H1 (cell line): ENCODE measurements at regions not wholly inside any gene's neighbourhood (a gene's known extent, or its start where the extent isn't known, plus 50 kb on each side); places are given as distances from the start of the nearest gene placed in this dataset.

ENCODE experiments used
- CBX8 ChIP-seq: fragments of 300-800, 300-1000 bp; sonication (generic); IDR thresholded peaks from 2 replicates; pipeline ENCODE4 v1.7.1; 2016; ENCODE audit warnings: low read depth, low read length, borderline replicate concordance
- CEBPB ChIP-seq: IDR thresholded peaks from 2 replicates; pipeline ENCODE4 v1.6.1; 2012; ENCODE audit warnings: low read depth, low read length
- CHD1 ChIP-seq: IDR thresholded peaks from 2 replicates; pipeline ENCODE4 v1.6.1; 2012; ENCODE audit warnings: low read depth, low read length, improper control_type of control experiment
- CREB1 ChIP-seq: IDR thresholded peaks from 2 replicates; pipeline ENCODE4 v1.6.1; 2012; ENCODE audit warnings: inconsistent platforms
- KDM1A ChIP-seq: fragments of 200-600, 300-600 bp; sonication (generic); IDR thresholded peaks from 2 replicates; pipeline ENCODE4 v1.7.1; 2016; ENCODE audit warnings: mild to moderate bottlenecking, low read length, borderline replicate concordance
- POLR2A ChIP-seq, 2 experiments: IDR thresholded peaks; 1 replicate in 1 of 2; 2 replicates in 1 of 2; pipeline ENCODE4 v1.6.1; 2011; ENCODE audit warnings: low read depth in 2 of 2, low read length in 2 of 2, mild to moderate bottlenecking in 2 of 2; ENCODE audit errors: control extremely low read depth in 1 of 2
- RFX5 ChIP-seq: IDR thresholded peaks from 2 replicates; pipeline ENCODE4 v1.6.1; 2011; ENCODE audit warnings: low read depth, low read length, improper control_type of control experiment, borderline replicate concordance
- ZNF274 ChIP-seq: IDR thresholded peaks from 2 replicates; pipeline ENCODE4 v1.7.0; 2012; ENCODE audit warnings: low read length, borderline replicate concordance; ENCODE audit errors: extremely low read depth

DNA sequence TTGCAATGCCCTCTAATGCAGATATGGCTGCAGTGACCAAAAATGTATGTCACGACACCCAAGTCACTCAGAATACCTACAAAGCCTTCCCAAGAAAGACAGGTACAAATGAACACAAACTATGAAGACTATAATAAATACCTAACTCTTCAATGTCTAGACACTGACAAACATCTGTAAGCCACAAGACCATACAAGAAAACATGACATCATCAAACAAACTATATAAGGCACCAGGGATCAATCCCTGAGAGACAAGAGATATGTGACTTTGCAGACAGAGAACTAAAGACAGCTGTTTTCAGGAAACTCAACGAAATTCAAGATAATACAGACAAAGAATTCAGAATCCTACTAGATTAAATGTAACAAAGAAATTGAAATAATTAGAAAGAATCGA lies 603.7 kb downstream of the CDH9 start (continued):
- TF ChIP-seq CBX8 = no peak
- no peak for TF ChIP-seq KDM1A
- TF ChIP-seq CHD1 = no peak
- TF ChIP-seq POLR2A (IDR thresholded peaks at IDR 0.05; ENCODE audit: control extremely low read depth in 1 of 2, low read depth in 2 of 2, low read length in 2 of 2) = no peak
- no peak for TF ChIP-seq RFX5
- TF ChIP-seq CREB1 = no peak
- no peak for TF ChIP-seq CEBPB
- TF ChIP-seq ZNF274 = no peak
